Stimulated activated CD4-positive, alpha-beta T cell treated with anti-CD3 and anti-CD28 coated beads, Interleukin-2, amount 100 ng/mL, for 48 hours (primary cell): ENCODE measurements at regions not wholly inside any gene's neighbourhood (a gene's known extent, or its start where the extent isn't known, plus 50 kb on each side); places are given as distances from the start of the nearest gene placed in this dataset.

Experiments used
- DNase-seq, 2 donors: peaks; one replicate each; pipeline ENCODE4 v3.0.0-alpha.2; 2020

DNA sequence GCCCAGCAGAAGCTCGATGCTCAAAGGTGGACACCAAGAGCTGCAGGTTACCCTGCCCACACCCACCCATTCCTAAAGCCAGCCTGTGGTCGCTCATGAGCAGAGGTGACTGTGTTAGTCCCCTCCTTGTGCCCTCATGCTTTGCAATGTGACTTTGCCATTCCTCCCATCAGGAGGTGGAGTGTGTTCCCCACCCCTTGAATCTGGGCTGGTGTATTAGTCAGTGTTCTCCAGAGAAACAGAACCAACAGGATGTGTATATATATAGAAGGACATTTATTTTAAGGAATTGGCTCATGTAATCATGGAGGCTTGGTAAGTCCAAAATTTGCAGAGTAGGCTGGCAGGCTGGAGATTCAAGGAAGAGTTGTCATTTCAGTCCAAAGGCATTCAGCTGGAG, 54.4 kb upstream of the RNF24 start:
- no peak for DNase-seq

GRCh38 chr20:4068708-4069107, 53.4 kb upstream of the RNF24 start:
- DNase-seq = no peak

DNA sequence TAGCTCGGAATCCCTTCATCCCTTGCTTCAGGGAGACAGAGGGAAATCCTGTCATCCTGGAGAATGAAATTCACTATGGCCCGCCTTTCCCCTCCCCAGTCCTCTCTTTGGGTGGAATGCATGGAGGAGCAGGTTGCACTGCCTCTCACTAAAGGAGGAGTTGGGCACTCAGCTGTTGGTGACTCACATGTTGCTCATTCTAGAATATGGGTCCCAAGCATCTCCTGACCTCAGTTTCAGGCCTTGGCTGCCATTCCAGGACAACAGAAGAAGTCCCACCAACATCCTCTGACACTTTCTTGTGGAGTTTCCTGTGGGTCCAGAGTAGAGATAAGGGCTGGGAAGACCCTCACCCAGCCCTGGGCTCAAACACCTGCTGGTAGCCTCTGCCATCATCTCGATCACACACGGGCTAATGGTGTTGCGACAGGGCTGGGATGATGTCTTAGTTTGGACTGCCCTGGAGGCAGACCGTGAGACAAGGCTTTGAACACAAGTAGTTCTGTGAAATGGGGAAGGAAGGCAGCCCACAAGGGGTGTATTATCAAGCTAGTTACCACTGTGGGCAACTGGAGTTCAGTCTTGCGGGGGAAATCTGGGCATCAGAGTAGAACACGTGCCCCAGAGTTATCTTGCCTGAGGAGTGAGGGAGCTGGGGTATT, 52.4 kb upstream of the RNF24 start:
- DNase-seq = no peak

GRCh38 chr20:4066551-4066950, 51.2 kb upstream of the RNF24 start:
- no peak for DNase-seq

- no peak for DNase-seq
These were observed 50.1 kb upstream of the RNF24 start for GRCh38 chr20:4065391-4065844.
